GM12874 (cell line): ENCODE measurements at regions not wholly inside any gene's neighbourhood (a gene's known extent, or its start where the extent isn't known, plus 50 kb on each side); places are given as distances from the start of the nearest gene placed in this dataset.

Experiments used
- CTCF ChIP-seq: IDR thresholded peaks from 2 replicates; pipeline ENCODE4 v1.5.1; 2011; ENCODE audit warnings: low read depth, mild to moderate bottlenecking, control low read depth, low read length, moderate library complexity; ENCODE audit not compliant: insufficient read depth

GRCh38 chr13:78325585-78325984, 277.8 kb downstream of the POU4F1 start:
- TF ChIP-seq CTCF = no peak

GRCh38 chr13:78323848-78324247, 279.5 kb downstream of the POU4F1 start:
- no peak for TF ChIP-seq CTCF

GRCh38 chr13:78323040-78323439, 280.3 kb downstream of the POU4F1 start:
- no peak for TF ChIP-seq CTCF

GRCh38 chr13:78319101-78319627, 284.2 kb downstream of the POU4F1 start:
- no peak for TF ChIP-seq CTCF

GRCh38 chr13:78317030-78317429, 286.3 kb downstream of the POU4F1 start:
- TF ChIP-seq CTCF = no peak

- TF ChIP-seq CTCF = no peak
Observed at GRCh38 chr13:78309497-78310180, 293.7 kb downstream of the POU4F1 start.

- no peak for TF ChIP-seq CTCF
Observed at GRCh38 chr13:78306519-78307206, 296.7 kb downstream of the POU4F1 start.
